HUES6 (cell line): ENCODE measurements at regions not wholly inside any gene's neighbourhood (a gene's known extent, or its start where the extent isn't known, plus 50 kb on each side); places are given as distances from the start of the nearest gene placed in this dataset.

Experiments
- H3K27ac ChIP-seq: 2 replicates; pipeline ENCODE4 v1.7.0; 2013; ENCODE audit warnings: low read depth, mild to moderate bottlenecking, low read length, inconsistent platforms
- H3K27me3 ChIP-seq: 2 replicates; pipeline ENCODE4 v1.6.1; 2013; ENCODE audit warnings: low read length; ENCODE audit not compliant: control insufficient read depth, insufficient read depth
- H3K36me3 ChIP-seq: 2 replicates; pipeline ENCODE4 v1.6.1; 2013; ENCODE audit warnings: low read length; ENCODE audit not compliant: control insufficient read depth, insufficient read depth
- H3K4me1 ChIP-seq: 2 replicates; pipeline ENCODE4 v1.6.1; 2013; ENCODE audit warnings: low read length; ENCODE audit not compliant: control insufficient read depth, insufficient read depth
- H3K4me3 ChIP-seq: 2 replicates; pipeline ENCODE4 v1.5.1; 2013; ENCODE audit warnings: low read depth, low read length
- H3K9ac ChIP-seq: one replicate; pipeline ENCODE4 v1.6.1; 2013; ENCODE audit warnings: mild to moderate bottlenecking, low read length
- H3K9me3 ChIP-seq: 2 replicates; pipeline ENCODE4 v1.6.1; 2013; ENCODE audit warnings: low read depth, low read length; ENCODE audit not compliant: control insufficient read depth, insufficient read depth

DNA sequence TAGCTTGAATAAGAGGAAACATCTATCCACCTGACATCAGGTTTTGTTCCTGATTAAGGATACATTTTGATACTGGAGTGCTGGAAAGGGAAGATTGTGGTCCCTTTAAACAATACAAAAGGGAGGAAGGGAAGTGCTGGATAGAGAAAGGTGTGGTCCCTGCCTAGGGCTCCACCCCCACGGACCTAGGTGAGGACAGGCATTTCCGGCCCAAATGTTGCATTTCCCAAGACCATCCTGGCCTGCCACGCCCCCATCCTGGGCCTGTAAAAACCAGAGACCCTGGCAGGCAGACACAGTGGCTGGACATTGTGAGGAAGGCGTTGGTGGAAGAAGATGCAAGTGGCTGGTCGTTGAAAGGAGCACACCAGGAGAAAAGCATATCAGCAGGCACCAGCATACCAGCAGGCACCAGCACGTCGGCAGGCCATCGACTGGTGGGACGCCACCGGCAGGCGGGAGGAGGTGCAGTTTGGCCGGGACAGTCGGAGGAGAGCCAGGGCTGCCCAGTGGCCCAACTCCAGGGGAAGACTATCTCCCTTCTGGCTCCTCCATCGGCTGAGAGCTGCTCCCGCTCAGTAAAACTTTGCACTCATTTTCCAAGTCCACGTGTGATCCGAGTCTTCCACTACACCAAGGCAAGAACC, 53.2 kb upstream of the AMN1 start:
- peaks cover 3% of the 10 kb centered on the region; the same call in 1 of the 2 replicates for H3K9me3 ChIP-seq
- no peaks in the 10 kb centered on the region for H3K27me3 ChIP-seq
- no peak overlapping the region for H3K9ac ChIP-seq
- H3K27ac ChIP-seq = no peak overlapping the region
- H3K36me3 ChIP-seq = no peaks in the 10 kb centered on the region
- peaks cover 5% of the 10 kb centered on the region; the same call in 1 of the 2 replicates for H3K4me1 ChIP-seq
- H3K4me3 ChIP-seq = no peak overlapping the region

DNA sequence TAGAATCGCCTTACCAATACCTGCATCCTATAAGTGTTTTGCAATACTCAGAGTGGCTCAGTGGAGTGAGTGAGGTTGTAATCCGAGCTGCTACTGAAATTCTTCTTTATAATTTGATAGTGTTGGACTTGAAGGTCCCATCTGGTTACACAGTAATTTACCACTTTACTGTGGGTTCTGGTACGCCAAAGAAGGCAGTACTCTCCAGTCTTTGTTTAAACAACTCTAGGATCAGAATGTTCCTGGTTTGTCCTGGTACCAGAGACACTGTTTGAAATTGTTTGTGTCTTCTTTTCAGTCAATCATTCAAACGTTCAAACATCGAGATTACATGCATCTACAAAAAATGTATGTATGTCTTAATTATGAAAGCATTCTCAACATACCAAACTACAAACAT, 51.3 kb upstream of the AMN1 start:
- Histone ChIP-seq H3K27me3 (no peaks in the 10 kb centered on the region), H3K27ac (no peak overlapping the region), H3K9me3 (peaks cover 3% of the 10 kb centered on the region; the same call in 1 of the 2 replicates), H3K9ac (no peak overlapping the region), H3K4me3 (no peak overlapping the region), H3K36me3 (no peaks in the 10 kb centered on the region), H3K4me1 (peaks cover 5% of the 10 kb centered on the region; the same call in 1 of the 2 replicates)

DNA sequence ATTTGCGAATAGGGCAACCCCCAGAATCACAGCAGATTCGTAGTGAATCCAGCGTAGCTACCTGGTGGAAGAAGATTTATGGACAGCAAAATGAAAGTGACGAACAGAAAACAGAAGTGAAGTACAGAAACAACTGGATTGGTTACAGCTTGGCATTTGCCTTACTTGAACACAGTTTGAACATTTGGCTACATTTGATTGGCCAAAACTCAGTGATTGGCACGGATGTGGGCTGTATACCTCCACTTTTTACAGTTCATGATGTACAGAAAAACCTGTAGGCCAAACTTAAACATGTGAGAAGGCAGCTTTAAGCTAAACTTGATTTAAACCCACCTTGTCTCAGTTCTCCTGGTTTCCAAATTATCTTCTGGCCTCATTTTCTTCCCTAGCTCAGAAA, 49.9 kb upstream of the AMN1 start:
- no peak overlapping the region for H3K9ac ChIP-seq

More for the DNA sequence above, 49.9 kb upstream of the AMN1 start:
- no peak overlapping the region for H3K27ac ChIP-seq
- no peak overlapping the region for H3K4me3 ChIP-seq
- no peaks in the 10 kb centered on the region for H3K36me3 ChIP-seq
- peaks cover 6% of the 10 kb centered on the region; the same call in 1 of the 2 replicates for H3K4me1 ChIP-seq
- H3K9me3 ChIP-seq = no peaks in the 10 kb centered on the region
- H3K27me3 ChIP-seq = no peaks in the 10 kb centered on the region
